GM21786 (cell line): ENCODE measurements at regions not wholly inside any gene's neighbourhood (a gene's known extent, or its start where the extent isn't known, plus 50 kb on each side); places are given as distances from the start of the nearest gene placed in this dataset.

Experiments
- ATAC-seq: cut with Tn5 transposase; IDR thresholded peaks from one replicate; pipeline ENCODE4 v1.9.1; 2021; ENCODE audit not compliant: unreplicated experiment

DNA sequence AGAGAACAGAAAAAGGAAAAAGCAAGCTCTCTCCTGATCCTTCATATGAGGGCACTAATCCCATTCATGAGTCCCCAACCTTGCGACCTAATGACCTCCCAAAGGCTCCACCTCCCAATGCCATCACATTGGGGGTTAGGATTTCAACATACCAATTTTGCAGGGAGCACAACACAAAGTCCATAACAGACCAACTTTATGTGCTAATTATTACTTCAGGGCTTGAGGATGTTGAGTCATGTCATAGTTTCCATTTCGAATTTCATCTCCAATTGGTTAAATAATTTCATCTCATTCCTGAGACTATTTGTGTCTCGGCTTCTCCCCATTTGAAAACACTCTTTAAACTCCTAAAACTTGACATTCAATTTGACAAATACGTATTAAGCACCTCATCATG is 69.9 kb upstream of the KLF7 start:
- ATAC-seq: no peak

DNA sequence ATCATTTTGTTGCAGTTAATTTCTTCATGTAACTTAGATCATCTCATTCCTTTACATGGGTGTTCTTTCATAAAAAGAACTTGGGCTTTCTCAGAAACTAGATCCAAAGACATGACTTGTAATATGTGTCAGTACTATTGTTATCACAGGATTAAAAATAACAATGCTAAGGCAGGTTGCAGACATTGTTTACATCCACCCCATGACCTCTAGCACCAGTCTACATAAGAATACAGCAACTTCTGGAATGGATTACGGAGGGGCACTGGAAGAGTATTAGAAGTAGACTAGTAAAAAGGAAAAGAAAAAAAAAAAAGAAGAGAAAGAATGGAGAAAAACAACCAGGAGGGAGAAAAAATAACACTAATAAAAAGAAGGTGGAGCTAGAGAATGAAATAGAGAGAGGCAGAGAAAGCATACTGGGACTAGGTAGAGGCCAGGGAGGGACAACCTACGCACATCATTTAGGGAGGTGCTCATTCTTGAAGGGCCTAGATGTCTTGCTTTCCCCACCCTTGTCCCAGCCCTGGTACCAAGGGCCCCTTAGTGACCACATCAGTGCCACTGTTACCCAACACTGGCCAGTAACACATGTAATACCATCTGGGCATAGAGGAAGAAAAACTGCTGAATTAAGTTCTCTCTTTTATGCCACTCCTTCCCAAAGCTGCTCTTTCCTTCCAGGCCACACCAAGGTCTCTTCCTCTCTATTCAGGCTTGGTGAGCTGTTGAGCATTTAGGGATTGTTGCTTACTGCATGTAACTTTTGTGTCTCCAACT is 70.6 kb upstream of the KLF7 start:
- no peak for ATAC-seq

GRCh38 chr2:207238831-207239701 is 73.3 kb upstream of the KLF7 start:
- ATAC-seq: no peak

- peak; percentile 52 for ATAC-seq
Observed at GRCh38 chr2:207239754-207240494, 74.2 kb upstream of the KLF7 start.

DNA sequence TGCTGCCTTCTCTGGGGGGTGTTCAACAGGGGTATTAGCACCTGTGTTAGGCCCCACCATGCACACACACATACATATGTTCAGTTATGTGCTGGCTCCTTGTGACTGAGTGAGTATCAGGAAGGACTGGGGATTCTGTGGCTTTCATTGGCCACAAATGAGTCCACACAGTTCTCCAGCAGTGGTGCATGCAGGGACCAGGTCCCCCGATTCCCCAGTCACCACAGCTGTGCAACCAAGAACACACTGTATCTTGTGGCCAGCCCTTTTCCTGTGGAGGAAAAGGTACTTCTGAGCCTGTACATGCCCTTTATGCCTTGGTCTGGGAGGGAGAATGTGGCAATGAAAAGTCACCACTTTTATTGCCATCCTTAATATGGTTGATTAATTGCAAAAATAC is 74.9 kb upstream of the KLF7 start:
- no peak for ATAC-seq

DNA sequence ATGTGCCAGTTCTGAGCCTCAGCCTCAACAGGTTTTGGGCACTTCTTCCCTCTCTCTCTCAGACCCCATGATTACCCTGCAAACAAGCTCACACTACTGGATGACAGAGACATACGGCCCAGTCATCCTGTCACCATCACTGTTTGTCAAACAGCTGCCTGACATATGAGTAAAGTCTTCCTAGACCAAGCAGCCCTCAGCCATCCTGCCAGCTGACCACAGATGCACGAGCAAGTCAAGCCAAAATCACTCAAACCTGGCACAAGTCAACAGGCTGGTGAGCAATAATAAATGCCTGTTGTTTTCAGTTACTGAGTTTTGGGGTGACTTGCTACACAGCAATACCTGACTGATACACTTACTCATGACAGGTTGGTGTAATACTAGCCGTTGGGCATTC is 75.5 kb upstream of the KLF7 start:
- no peak for ATAC-seq

GRCh38 chr2:207243601-207244000 is 77.9 kb upstream of the KLF7 start:
- no peak for ATAC-seq

- no peak for ATAC-seq
Observed at GRCh38 chr2:207244971-207245925, 79.5 kb upstream of the KLF7 start.

DNA sequence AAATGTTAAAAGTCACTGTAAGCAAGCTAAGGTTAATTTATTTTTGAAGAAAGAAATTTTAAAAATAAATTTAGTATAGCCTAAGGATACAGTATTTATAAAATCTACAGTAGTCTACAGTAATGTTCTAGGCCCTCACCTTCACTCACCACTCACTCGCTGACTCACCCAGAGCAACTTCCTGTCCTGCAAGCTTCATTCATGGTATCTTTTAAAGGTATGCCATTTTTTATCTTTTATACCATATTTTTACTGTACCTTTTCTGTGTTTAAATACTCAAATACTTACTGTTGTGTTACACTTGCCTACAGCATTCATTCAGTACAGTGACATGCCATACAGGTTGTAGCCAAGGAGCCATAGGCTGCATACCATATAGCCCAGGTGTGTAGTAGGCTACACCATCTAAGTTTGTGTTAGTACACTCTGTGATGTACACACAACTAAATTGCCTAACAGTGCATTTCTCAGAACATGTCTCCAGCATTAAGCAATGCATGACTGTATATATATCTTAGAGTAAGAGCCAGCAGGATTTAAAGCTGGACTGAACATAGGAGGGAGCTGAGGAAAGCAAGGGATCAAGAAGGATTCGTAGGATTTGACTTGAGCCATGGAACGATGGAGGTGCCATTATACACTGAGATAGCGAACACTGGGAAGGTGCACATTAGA is 83.1 kb upstream of the KLF7 start:
- ATAC-seq: no peak

DNA sequence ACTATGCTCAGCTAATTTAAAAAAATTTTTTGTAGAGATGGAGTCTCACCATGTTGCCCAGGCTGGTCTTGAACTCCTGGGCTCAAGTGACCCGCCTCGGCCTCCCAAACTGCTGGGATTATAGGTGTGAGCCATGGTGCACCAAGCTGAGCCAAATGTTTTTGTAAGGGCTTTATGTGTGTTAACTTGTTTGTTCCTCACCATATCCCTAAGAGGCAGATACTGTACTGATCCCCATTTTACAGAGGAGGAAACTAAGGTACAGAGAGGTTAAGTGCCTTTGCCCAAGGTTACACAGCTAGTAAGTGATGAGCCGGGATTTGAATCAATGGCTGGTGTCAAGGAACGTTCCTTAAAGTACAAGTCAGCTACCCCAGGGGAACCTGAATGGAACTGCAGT is 85.3 kb upstream of the KLF7 start:
- ATAC-seq: no peak

GRCh38 chr2:207251573-207252192 is 85.9 kb upstream of the KLF7 start:
- ATAC-seq: no peak

DNA sequence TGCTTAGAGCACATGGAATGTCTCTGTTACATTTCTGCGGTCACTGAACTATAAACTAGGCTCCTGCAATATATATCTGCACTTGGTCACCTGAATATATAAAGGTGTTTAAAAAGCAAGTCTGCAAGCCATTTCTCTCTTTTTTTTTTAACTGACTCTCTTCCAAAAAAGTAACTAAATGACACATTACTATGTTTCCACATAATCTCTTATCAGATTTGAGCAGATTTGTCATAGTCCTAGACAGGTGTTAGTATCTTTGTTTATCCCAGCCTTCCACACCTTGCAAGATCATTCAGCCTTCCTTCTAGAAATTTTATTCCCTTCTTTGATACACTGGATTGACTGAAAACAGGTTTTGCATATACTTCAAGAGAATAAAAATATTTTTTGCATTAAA is 86.7 kb upstream of the KLF7 start:
- no peak for ATAC-seq

- no peak for ATAC-seq
Observed at GRCh38 chr2:207252979-207253645, 87.4 kb upstream of the KLF7 start.

DNA sequence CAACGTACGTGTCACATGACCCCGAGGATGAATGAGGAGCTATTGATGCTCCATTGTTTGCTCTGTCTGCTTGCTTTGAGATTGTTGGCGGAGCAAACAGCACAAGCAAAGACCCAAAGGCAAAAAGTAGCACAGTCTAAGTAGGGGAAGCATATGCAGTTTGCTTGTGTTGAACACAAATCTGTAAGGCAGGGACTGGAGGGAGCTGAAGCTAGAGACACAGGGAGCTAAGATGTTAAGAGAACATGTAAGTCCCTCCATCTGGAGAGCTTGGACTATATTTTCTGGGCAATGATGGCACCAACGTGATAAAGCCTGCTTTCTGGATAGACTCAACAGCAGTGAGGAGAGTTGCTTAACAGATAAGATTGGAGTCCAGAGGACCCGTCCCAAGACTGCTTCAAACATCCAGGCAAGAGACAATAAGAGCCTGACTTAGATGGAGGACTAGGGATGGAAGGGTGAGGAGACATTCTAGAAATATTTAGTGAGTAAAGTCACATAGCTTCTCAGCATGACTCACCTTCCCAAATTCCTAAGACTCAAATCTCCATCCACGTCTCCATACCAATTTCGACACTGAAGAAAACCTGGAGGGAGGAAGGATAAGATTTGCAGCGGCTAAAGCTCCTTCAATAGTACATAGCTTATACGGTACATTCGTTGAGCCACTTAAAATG is 88.1 kb upstream of the KLF7 start:
- no peak for ATAC-seq

DNA sequence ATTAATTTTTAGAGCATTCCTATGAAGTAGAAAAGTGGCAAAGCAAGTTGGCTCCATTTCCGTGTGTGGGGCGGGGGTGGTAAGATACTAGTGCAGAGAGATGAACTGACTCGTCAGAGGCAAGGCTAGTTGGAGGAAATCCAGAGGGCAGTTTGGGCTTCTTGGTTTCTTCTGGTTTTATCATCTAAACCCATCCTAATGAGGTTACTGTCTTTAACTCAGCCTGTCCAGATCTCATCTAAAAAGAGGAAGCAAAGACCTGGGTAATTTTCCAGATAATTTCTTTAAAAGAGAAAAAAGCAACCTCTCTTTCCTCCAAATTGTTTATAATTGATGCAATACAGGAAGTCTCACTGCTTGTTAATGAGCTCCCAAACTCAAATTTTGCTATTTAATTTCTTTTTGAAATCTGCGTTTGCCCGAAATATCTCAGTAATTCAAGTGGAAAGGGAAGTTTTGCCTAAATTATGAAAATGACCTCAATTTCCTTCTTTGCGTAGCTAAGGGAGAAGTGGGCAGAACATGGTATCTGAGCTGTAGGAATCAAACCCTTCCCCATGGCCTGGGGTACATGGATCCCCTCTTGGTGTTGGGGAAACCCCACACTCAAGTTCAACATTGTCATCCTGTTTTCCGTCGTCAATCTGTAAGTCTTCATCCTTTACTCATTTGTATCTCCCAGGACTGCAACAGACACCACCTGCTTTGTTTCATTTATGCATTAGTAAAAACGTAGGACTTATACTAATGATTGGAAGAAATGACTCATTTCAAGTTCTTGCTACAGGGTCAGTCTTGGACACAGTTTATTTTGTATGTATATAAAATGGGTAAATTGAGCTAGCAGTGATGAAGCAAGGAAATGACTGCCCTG is 89.1 kb upstream of the KLF7 start:
- peak; percentile 41 for ATAC-seq

- ATAC-seq: no peak
Observed at GRCh38 chr2:207255565-207256470, 90.1 kb upstream of the KLF7 start.
